Upper lobe of left lung (tissue), 4 donors: ENCODE measurements at regions not wholly inside any gene's neighbourhood (a gene's known extent, or its start where the extent isn't known, plus 50 kb on each side); places are given as distances from the start of the nearest gene placed in this dataset.

ENCODE experiments used
- POLR2A ChIP-seq, 4 donors: fragments of 450-650 bp; IDR thresholded peaks; one replicate each; pipeline ENCODE4 v1.5.1; 2016 to 2017; ENCODE audit warnings: antibody characterized with exemption in 4 of 4, mild to moderate bottlenecking in 2 of 4
- POLR2AphosphoS5 ChIP-seq, 2 donors: sonication (generic); formaldehyde crosslinking; IDR thresholded peaks; one replicate each; pipeline ENCODE4 v1.5.1; 2017; ENCODE audit warnings: antibody characterized with exemption in 2 of 2
- TF ChIP-seq, protein P1 (sequence below), 6 experiments: fragments of 450-650 bp in 4 of 6; fragments of 200-600 bp in 2 of 6; sonication (generic) in 2 of 6; IDR thresholded peaks; one replicate each; pipeline ENCODE4 v1.5.1; 2016 to 2019; ENCODE audit warnings: antibody characterized with exemption in 6 of 6

DNA sequence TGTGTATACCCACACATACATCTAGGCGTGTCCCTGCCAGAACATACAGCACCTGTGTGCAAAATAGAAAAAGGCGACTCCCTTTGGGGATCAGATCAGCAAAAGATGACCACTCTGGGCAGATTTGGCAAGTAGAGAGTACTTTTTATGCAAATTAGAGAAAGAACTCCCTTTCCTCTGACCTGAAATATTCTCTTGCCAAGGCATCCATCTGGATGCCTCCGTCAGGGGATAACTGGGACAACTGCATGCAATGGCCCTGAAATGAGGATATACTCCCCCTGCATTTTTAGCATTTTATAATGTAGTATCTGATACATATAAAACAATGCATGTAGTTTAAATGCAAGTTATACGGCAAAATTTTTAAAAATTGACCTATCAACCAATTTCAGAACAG is 247.7 kb downstream of the ICOS start:
- TF ChIP-seq, protein P1, sequence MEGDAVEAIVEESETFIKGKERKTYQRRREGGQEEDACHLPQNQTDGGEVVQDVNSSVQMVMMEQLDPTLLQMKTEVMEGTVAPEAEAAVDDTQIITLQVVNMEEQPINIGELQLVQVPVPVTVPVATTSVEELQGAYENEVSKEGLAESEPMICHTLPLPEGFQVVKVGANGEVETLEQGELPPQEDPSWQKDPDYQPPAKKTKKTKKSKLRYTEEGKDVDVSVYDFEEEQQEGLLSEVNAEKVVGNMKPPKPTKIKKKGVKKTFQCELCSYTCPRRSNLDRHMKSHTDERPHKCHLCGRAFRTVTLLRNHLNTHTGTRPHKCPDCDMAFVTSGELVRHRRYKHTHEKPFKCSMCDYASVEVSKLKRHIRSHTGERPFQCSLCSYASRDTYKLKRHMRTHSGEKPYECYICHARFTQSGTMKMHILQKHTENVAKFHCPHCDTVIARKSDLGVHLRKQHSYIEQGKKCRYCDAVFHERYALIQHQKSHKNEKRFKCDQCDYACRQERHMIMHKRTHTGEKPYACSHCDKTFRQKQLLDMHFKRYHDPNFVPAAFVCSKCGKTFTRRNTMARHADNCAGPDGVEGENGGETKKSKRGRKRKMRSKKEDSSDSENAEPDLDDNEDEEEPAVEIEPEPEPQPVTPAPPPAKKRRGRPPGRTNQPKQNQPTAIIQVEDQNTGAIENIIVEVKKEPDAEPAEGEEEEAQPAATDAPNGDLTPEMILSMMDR (IDR thresholded peaks at IDR 0.05): no peak
- TF ChIP-seq POLR2A (IDR thresholded peaks at IDR 0.05) (no peak), POLR2AphosphoS5 (IDR thresholded peaks at IDR 0.05) (no peak)
